HCT116 (cell line): ENCODE measurements at regions not wholly inside any gene's neighbourhood (a gene's known extent, or its start where the extent isn't known, plus 50 kb on each side); places are given as distances from the start of the nearest gene placed in this dataset.

ENCODE experiments used
- ATAC-seq: fragments of 200-7000 bp; cut with Tn5 transposase; 2 replicates; pipeline ENCODE4 v1.9.1; 2020; ENCODE audit warnings: mild to moderate bottlenecking, moderate library complexity
- BruUV-seq: library from RNA; stranded (reverse); fragments of 400-500 nt; replicated peaks from 2 replicates; lab custom pipeline; 2021; lab: Mats Ljungman, UMichigan
- CTCF ChIA-PET: fragments of 300-600 bp; sonication (Branson Sonifier 250); formaldehyde crosslinking; loops from one replicate; lab custom pipeline; 2021; ENCODE audit warnings: antibody characterized with exemption; lab: Charles Lee
- POLR2A ChIA-PET: fragments of 300-600, 350-600 bp; sonication (Branson Sonifier 250); formaldehyde crosslinking; loops from one replicate; lab custom pipeline; 2021; ENCODE audit warnings: antibody characterized with exemption; lab: Charles Lee
- RAD21 ChIA-PET, 2 experiments: fragments of 300-600 bp; sonication (Branson Sonifier 250); formaldehyde crosslinking; loops; one replicate each; lab custom pipeline; 2023; ENCODE audit warnings: low total read pairs in 2 of 2; ENCODE audit not compliant: uncharacterized antibody in 2 of 2, unreplicated experiment in 2 of 2, low non-redundant PET in 1 of 2; lab: Charles Lee
- DNase-seq: peaks from one replicate; pipeline ENCODE4 v3.0.0-alpha.2; 2010; ENCODE audit warnings: low read depth, low spot score
- H2AFZ ChIP-seq: fragments of 200-600 bp; shearing (Covaris generic), sonication (generic); 2 replicates; pipeline ENCODE4 v1.6.1; 2017; ENCODE audit warnings: low read depth, mixed run types, mixed read lengths, antibody characterized with exemption, low read length; ENCODE audit not compliant: poor library complexity, severe bottlenecking
- H3K27ac ChIP-seq: 2 replicates; pipeline ENCODE4 v1.5.1; 2012; ENCODE audit warnings: low read depth, low read length
- H3K27me3 ChIP-seq: fragments of 200-600 bp; sonication (generic); 2 replicates; pipeline ENCODE4 v1.6.1; 2016; ENCODE audit warnings: mixed run types, low read length, mixed read lengths; ENCODE audit not compliant: insufficient read depth
- H3K36me3 ChIP-seq, 2 experiments: fragments of 200-500 bp in 1 of 2; fragments of 200-600 bp in 1 of 2; sonication (Bioruptor generic) in 1 of 2; sonication (generic) in 1 of 2; 2 replicates each; pipeline versions ENCODE4 v1.5.1 to v1.6.1; 2014 to 2016; ENCODE audit warnings: low read length in 2 of 2, inconsistent platforms in 1 of 2, mixed read lengths in 1 of 2, mixed run types in 1 of 2; ENCODE audit not compliant: insufficient read depth in 2 of 2, control insufficient read depth in 1 of 2
- H3K4me1 ChIP-seq, 2 experiments: fragments of 200-600 bp in 1 of 2; sonication (generic) in 1 of 2; 2 replicates each; pipeline versions ENCODE4 v1.5.1 to v1.6.1; 2012 to 2017; ENCODE audit warnings: low read length in 2 of 2, inconsistent platforms in 1 of 2, mild to moderate bottlenecking in 1 of 2, mixed read lengths in 1 of 2, mixed run types in 1 of 2, moderate library complexity in 1 of 2; ENCODE audit not compliant: insufficient read depth in 2 of 2, control insufficient read depth in 1 of 2
- H3K4me2 ChIP-seq: fragments of 200-600 bp; sonication (generic); 2 replicates; pipeline ENCODE4 v1.6.1; 2017; ENCODE audit warnings: mixed run types, low read length, mixed read lengths
- H3K4me3 ChIP-seq, 2 experiments: fragments of 200-600 bp in 1 of 2; sonication (generic) in 1 of 2; replicated peaks in 1 of 2; 2 replicates each; pipeline ENCODE4 v1.5.1; 2011 to 2016; ENCODE audit warnings: low read length in 2 of 2, control low read depth in 1 of 2, low read depth in 1 of 2, mild to moderate bottlenecking in 1 of 2, mixed read lengths in 1 of 2, mixed run types in 1 of 2
- H3K79me2 ChIP-seq: fragments of 200-600 bp; sonication (generic); 2 replicates; pipeline ENCODE4 v1.6.1; 2017; ENCODE audit warnings: mild to moderate bottlenecking, mixed run types, low read length, moderate library complexity, mixed read lengths; ENCODE audit not compliant: insufficient read depth
- H3K9ac ChIP-seq: fragments of 200-600 bp; sonication (generic); 2 replicates; pipeline ENCODE4 v1.6.1; 2016; ENCODE audit warnings: low read length, mixed read lengths
- H3K9me2 ChIP-seq: fragments of 200-600 bp; sonication (generic), shearing (Covaris generic); 2 replicates; pipeline ENCODE4 v1.6.1; 2017; ENCODE audit warnings: mixed run types, mild to moderate bottlenecking, moderate library complexity; ENCODE audit not compliant: insufficient read depth
- H3K9me3 ChIP-seq, 2 experiments: fragments of 200-500 bp in 1 of 2; fragments of 200-600 bp in 1 of 2; sonication (Bioruptor generic) in 1 of 2; sonication (generic) in 1 of 2; 2 replicates each; pipeline ENCODE4 v1.6.1; 2014 to 2017; ENCODE audit warnings: low read length in 2 of 2, mixed read lengths in 2 of 2, inconsistent platforms in 1 of 2, low read depth in 1 of 2, mild to moderate bottlenecking in 1 of 2, mixed run types in 1 of 2, moderate library complexity in 1 of 2; ENCODE audit not compliant: control insufficient read depth in 1 of 2, insufficient read depth in 1 of 2
- H4K20me1 ChIP-seq: fragments of 200-600 bp; sonication (generic), shearing (Covaris generic); 2 replicates; pipeline ENCODE4 v1.6.1; 2017; ENCODE audit warnings: mixed run types, mild to moderate bottlenecking, moderate library complexity; ENCODE audit not compliant: insufficient read depth
- CEBPB ChIP-seq: IDR thresholded peaks from 2 replicates; pipeline ENCODE4 v1.6.1; 2012; ENCODE audit warnings: low read depth
- EZH2 ChIP-seq: fragments of 200-600 bp; sonication (generic); IDR thresholded peaks from 2 replicates; pipeline ENCODE4 v1.6.1; 2017; ENCODE audit warnings: antibody characterized with exemption, mixed run types
- POLR2A ChIP-seq: IDR thresholded peaks from 2 replicates; pipeline ENCODE4 v1.7.0; 2011; ENCODE audit warnings: borderline replicate concordance; ENCODE audit not compliant: insufficient read depth, insufficient read length; ENCODE audit errors: extremely low read depth
- REST ChIP-seq: IDR thresholded peaks from 2 replicates; pipeline ENCODE4 v1.6.1; 2012; ENCODE audit warnings: low read depth
- SIN3A ChIP-seq: IDR thresholded peaks from 2 replicates; pipeline ENCODE4 v1.6.1; 2012; ENCODE audit warnings: low read depth
- SRF ChIP-seq: IDR thresholded peaks from 2 replicates; pipeline ENCODE4 v1.6.1; 2012; ENCODE audit warnings: low read depth
- YY1 ChIP-seq: IDR thresholded peaks from 2 replicates; pipeline ENCODE4 v1.6.1; 2011; ENCODE audit warnings: low read length, low read depth, moderate library complexity, mild to moderate bottlenecking; ENCODE audit not compliant: insufficient replicate concordance; ENCODE audit errors: extremely low read depth
- ZFX ChIP-seq: fragments of 450-650 bp; IDR thresholded peaks from 2 replicates; pipeline ENCODE4 v1.6.1; 2017
- intact Hi-C: fragments of 100-400 bp; cut with micrococcal nuclease; formaldehyde crosslinking; loops from 2 replicates; pipeline ENCODE4 v1.10.0; 2022
- TF ChIP-seq, protein P1 (sequence below): IDR thresholded peaks from 2 replicates; pipeline ENCODE4 v1.6.1; 2011; ENCODE audit warnings: mild to moderate bottlenecking, low read length, moderate library complexity; ENCODE audit not compliant: insufficient replicate concordance; ENCODE audit errors: extremely low read depth

- DNase-seq, result no peak
- no peaks in the 10 kb centered on the region for H3K36me3 ChIP-seq
- ChIA-PET POLR2A (no interaction called here), RAD21 (no interaction called here), CTCF (no interaction called here)
- no peak overlapping the region for H3K4me3 ChIP-seq
- no peaks in the 10 kb centered on the region for H3K4me1 ChIP-seq
- no peaks in the 10 kb centered on the region for H3K9me2 ChIP-seq
- H3K27me3 ChIP-seq, result peaks cover 31% of the 10 kb centered on the region
- H4K20me1 ChIP-seq, result no peaks in the 10 kb centered on the region
- H2AFZ ChIP-seq, result no peak overlapping the region
- H3K79me2 ChIP-seq, result no peaks in the 10 kb centered on the region
- no peak overlapping the region for H3K27ac ChIP-seq
- ATAC-seq, result no peak
- no TSS peak for BruUV-seq
- no peaks in the 10 kb centered on the region for H3K9me3 ChIP-seq
- TF ChIP-seq EZH2 (no peak), CEBPB (no peak), YY1 (no peak), SIN3A (no peak), ZFX (no peak), SRF (no peak), POLR2A (no peak), REST (no peak)
- TF ChIP-seq, protein P1, sequence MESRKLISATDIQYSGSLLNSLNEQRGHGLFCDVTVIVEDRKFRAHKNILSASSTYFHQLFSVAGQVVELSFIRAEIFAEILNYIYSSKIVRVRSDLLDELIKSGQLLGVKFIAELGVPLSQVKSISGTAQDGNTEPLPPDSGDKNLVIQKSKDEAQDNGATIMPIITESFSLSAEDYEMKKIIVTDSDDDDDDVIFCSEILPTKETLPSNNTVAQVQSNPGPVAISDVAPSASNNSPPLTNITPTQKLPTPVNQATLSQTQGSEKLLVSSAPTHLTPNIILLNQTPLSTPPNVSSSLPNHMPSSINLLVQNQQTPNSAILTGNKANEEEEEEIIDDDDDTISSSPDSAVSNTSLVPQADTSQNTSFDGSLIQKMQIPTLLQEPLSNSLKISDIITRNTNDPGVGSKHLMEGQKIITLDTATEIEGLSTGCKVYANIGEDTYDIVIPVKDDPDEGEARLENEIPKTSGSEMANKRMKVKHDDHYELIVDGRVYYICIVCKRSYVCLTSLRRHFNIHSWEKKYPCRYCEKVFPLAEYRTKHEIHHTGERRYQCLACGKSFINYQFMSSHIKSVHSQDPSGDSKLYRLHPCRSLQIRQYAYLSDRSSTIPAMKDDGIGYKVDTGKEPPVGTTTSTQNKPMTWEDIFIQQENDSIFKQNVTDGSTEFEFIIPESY, result no peak
- no peak overlapping the region for H3K4me2 ChIP-seq
- intact Hi-C loops, result no loop called here
- H3K9ac ChIP-seq, result no peak overlapping the region
Measured at GRCh38 chr5:145198525-145199260, 636.4 kb downstream of the PRELID2 start.
